GM19328 (cell line): ENCODE measurements at regions not wholly inside any gene's neighbourhood (a gene's known extent, or its start where the extent isn't known, plus 50 kb on each side); places are given as distances from the start of the nearest gene placed in this dataset.

Experiments used
- ATAC-seq: cut with Tn5 transposase; IDR thresholded peaks from one replicate; pipeline ENCODE4 v1.9.1; 2021; ENCODE audit warnings: mild to moderate bottlenecking, moderate library complexity; ENCODE audit not compliant: unreplicated experiment

- ATAC-seq: no peak
Measured at GRCh38 chr11:80241766-80242165, 800.9 kb upstream of the TENM4 start.

- no peak for ATAC-seq
Measured at GRCh38 chr11:80240245-80240644, 799.4 kb upstream of the TENM4 start.

- no peak for ATAC-seq
Measured at GRCh38 chr11:80239217-80239616, 798.4 kb upstream of the TENM4 start.

GRCh38 chr11:80227915-80228314 is 787.1 kb upstream of the TENM4 start:
- ATAC-seq: no peak

- ATAC-seq: no peak
Measured at GRCh38 chr11:80214413-80214812, 773.6 kb upstream of the TENM4 start.

GRCh38 chr11:80211673-80212072 is 770.8 kb upstream of the TENM4 start:
- ATAC-seq: no peak

GRCh38 chr11:80204021-80204420 is 763.2 kb upstream of the TENM4 start:
- no peak for ATAC-seq

- no peak for ATAC-seq
Measured at GRCh38 chr11:80196932-80197554, 756.2 kb upstream of the TENM4 start.

GRCh38 chr11:80196041-80196440 is 755.2 kb upstream of the TENM4 start:
- ATAC-seq: no peak

- ATAC-seq: no peak
Measured at GRCh38 chr11:80194625-80195024, 753.8 kb upstream of the TENM4 start.

GRCh38 chr11:80194016-80194415 is 753.2 kb upstream of the TENM4 start:
- ATAC-seq: no peak

GRCh38 chr11:80188076-80188627 is 747.3 kb upstream of the TENM4 start:
- no peak for ATAC-seq

GRCh38 chr11:80186692-80187091 is 745.9 kb upstream of the TENM4 start:
- no peak for ATAC-seq

- no peak for ATAC-seq
Measured at GRCh38 chr11:80182901-80183300, 742.1 kb upstream of the TENM4 start.

GRCh38 chr11:80173371-80174136 is 732.7 kb upstream of the TENM4 start:
- no peak for ATAC-seq

GRCh38 chr11:80168796-80169195 is 728.0 kb upstream of the TENM4 start:
- no peak for ATAC-seq

- no peak for ATAC-seq
Measured at GRCh38 chr11:80167766-80168165, 726.9 kb upstream of the TENM4 start.

GRCh38 chr11:80165744-80166143 is 724.9 kb upstream of the TENM4 start:
- no peak for ATAC-seq

GRCh38 chr11:80163441-80163840 is 722.6 kb upstream of the TENM4 start:
- no peak for ATAC-seq

- no peak for ATAC-seq
Measured at GRCh38 chr11:80163011-80163410, 722.2 kb upstream of the TENM4 start.

- ATAC-seq: no peak
Measured at GRCh38 chr11:80162387-80162786, 721.6 kb upstream of the TENM4 start.

- ATAC-seq: no peak
Measured at GRCh38 chr11:80157447-80157846, 716.6 kb upstream of the TENM4 start.
